Large intestine (tissue), 3 donors: ENCODE measurements at regions not wholly inside any gene's neighbourhood (a gene's known extent, or its start where the extent isn't known, plus 50 kb on each side); places are given as distances from the start of the nearest gene placed in this dataset.
"Not testable (repeated sequence)": the region's sequence is repeated elsewhere in the genome, so short reads cannot be mapped to it uniquely, and the experiment has no call there.

Experiments used
- DNase-seq, 2 donors: peaks; one replicate each; pipeline versions ENCODE4 v3.0.0 to v3.0.0-alpha.2; 2013
- H3K27ac ChIP-seq: one replicate; pipeline ENCODE4 v1.5.1; 2013; ENCODE audit warnings: low read length
- H3K27me3 ChIP-seq: 2 replicates; pipeline ENCODE4 v1.6.1; 2013; ENCODE audit warnings: low read length; ENCODE audit not compliant: control insufficient read depth, insufficient read depth
- H3K36me3 ChIP-seq: 2 replicates; pipeline ENCODE4 v1.6.1; 2013; ENCODE audit warnings: low read length; ENCODE audit not compliant: control insufficient read depth, insufficient read depth
- H3K4me1 ChIP-seq: one replicate; pipeline ENCODE4 v1.6.1; 2013; ENCODE audit warnings: low read length; ENCODE audit not compliant: control insufficient read depth, insufficient read depth
- H3K4me3 ChIP-seq: one replicate; pipeline ENCODE4 v1.5.1; 2013; ENCODE audit warnings: low read length
- H3K9me3 ChIP-seq: one replicate; pipeline ENCODE4 v1.6.1; 2013; ENCODE audit warnings: mild to moderate bottlenecking, low read depth, low read length, moderate library complexity; ENCODE audit not compliant: control insufficient read depth
- WGBS: methylation state at CpG from one replicate; pipeline ENCODE4 v1.1.5; 2013; ENCODE audit warnings: low lambda C conversion rate; ENCODE audit not compliant: insufficient coverage; 5-methylcytosine and 5-hydroxymethylcytosine counted together

DNA sequence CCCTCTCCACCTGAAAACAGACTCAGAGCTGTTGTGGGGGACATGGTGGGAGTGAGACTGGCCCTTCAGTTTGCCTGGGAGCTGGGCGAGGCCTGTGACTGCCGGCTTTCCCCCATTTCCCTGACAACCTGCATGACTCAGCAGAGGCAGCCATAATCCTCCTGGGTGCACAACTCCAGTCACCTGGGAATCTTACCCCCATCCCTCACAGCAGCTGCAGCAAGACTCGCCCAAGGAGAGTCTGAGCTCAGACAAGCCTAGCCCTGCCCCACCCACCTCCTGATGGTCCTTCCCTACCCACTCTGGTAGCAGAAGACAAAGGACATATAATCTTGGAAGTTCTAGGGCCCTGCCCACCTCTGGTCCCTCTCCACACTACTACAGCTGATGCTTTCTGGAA lies 207.3 kb upstream of the ARID2 start:
- DNase-seq, result no peak
- Histone ChIP-seq H3K27ac (no peak overlapping the region), H3K4me3 (no peak overlapping the region), H3K27me3 (no peaks in the 10 kb centered on the region), H3K4me1 (no peaks in the 10 kb centered on the region), H3K9me3 (no peaks in the 10 kb centered on the region), H3K36me3 (no peaks in the 10 kb centered on the region)
- WGBS, result no CpG with 5 or more reads among the region's 3 CpGs

DNA sequence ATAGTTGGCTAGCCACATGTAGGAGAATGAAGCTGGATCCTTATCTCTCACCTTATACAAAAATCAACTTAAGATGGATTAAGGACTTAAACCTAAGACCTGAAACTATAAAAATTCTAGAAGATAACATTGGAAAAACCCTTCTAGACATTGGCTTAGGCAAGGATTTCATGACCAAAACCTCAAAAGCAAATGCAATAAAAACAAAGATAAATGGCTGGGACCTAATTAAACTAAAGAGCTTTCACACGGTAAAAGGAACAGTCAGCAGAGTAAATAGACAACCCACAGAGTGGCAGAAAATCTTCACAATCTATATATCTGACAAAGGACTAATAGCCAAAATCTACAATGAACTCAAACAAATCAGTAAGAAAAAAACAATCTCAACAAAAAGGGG lies 202.7 kb upstream of the ARID2 start:
- not testable (repeated sequence) for H3K4me1 ChIP-seq, H3K27me3 ChIP-seq, H3K36me3 ChIP-seq, H3K27ac ChIP-seq, H3K4me3 ChIP-seq, DNase-seq, H3K9me3 ChIP-seq
- 20% methylated on average over 1 of the region's 1 CpG for WGBS

DNA sequence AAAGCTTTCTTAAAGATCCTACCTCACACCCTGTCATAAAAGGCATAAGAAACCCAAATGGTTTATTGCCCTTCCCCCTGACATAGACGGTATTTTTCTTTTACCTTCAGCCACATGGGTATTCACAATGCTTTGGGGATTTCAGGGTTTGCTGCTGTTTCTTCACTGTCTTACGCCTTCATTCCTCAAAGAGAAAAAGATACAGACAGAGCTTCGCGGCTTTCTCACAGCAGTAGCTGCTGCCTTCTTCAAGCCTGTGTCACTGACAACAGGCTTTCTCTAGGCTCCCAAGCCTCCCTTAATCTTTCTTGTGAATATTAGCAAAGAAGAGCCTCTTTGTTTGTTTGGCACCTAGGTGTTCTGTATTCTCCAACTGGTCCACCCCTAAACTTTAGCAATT lies 197.4 kb upstream of the ARID2 start:
- H3K9me3 ChIP-seq, result no peaks in the 10 kb centered on the region
- H3K27me3 ChIP-seq, result no peaks in the 10 kb centered on the region
- H3K4me3 ChIP-seq, result no peak overlapping the region
- no peak overlapping the region for H3K27ac ChIP-seq
- no peaks in the 10 kb centered on the region for H3K4me1 ChIP-seq
- H3K36me3 ChIP-seq, result no peaks in the 10 kb centered on the region
- DNase-seq, result no peak
- WGBS, result 100% methylated on average over 1 of the region's 4 CpGs

DNA sequence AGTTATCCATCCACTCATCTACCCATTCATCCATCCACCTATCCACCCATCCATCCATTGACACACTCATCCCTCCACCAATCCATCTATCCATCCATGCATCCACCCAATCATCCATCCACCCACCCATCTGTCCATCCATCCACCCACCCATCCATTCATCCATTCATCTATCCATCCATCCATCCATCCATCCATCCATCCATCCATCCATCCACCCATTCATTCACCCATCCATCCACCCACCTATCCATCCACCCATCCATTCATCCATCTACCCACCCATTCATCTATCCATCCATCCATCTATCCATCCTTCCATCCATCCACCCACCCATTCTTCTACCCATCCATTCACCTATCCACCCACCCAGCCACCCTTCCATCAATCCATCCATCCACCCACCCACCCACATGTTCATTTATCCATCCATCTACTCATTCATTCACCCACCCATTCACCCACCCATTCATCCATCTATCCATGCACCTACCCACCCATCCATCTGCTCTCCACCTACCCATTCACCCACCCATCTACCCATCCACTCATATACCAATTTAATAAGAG lies 193.8 kb upstream of the ARID2 start:
- H3K4me1 ChIP-seq, result no peaks in the 10 kb centered on the region
- no peak overlapping the region for H3K27ac ChIP-seq
- H3K27me3 ChIP-seq, result no peaks in the 10 kb centered on the region
- H3K9me3 ChIP-seq, result no peaks in the 10 kb centered on the region
- no peaks in the 10 kb centered on the region for H3K36me3 ChIP-seq
- no peak for DNase-seq
- H3K4me3 ChIP-seq, result no peak overlapping the region

DNA sequence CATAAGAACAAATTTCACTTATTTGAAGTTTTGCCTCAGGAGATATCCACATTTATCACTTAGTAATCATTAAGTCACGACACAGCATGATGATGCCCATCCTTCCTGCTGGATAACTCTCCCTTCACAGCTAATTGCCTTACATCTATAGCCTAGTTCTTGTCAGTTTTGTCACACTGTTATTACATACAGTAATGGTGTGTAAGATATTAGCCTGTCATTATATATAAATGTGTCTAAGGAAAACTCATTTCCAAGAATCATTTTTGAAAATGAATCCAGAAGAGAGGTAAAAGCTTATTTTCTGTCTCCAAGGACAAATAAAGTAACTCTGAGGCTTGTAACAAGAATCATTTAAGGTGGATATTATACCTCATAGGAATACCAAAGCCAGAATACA lies 193.2 kb upstream of the ARID2 start:
- WGBS, result no CpG with 5 or more reads among the region's 1 CpG
- no peak for DNase-seq
- no peaks in the 10 kb centered on the region for H3K27me3 ChIP-seq

DNA sequence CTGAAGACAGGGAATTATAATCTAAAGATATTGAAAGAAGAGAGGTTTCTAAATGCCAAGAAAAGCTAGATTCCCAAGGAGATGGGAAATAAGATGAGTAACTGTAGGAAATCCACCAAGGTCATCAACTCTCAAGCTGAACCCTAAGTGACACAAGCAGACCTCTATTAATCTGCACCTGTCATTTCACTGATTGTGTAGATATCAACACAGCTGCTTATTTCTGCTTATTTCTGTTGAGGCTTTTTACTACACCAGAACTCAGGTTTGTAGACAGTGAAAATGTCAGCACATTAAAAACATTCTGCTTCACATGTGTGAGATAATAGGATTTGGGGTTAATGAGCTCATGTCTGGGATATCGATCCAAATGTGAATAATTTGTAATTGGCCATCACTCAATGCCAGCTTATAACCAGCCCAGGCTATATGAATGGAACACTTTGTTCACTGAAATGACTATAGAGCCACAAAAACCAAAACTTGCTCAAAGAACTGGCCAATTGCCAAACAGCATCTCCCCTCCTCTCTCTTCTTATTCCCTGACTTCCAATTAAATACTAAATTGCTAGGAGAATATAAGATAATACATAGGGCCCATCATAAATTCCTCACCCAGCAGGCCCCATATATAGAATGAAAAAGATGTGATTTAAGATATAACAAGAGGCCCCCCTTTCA lies 188.7 kb upstream of the ARID2 start:
- Histone ChIP-seq H3K4me1 (no peaks in the 10 kb centered on the region), H3K4me3 (no peak overlapping the region), H3K36me3 (no peaks in the 10 kb centered on the region), H3K27ac (no peak overlapping the region), H3K9me3 (no peaks in the 10 kb centered on the region), H3K27me3 (no peaks in the 10 kb centered on the region)
- DNase-seq, result no peak
- whole genome bisulfite sequencing, result no CpG with 5 or more reads among the region's 1 CpG

More for the DNA sequence above, 193.2 kb upstream of the ARID2 start:
- Histone ChIP-seq H3K36me3 (no peaks in the 10 kb centered on the region), H3K27ac (no peak overlapping the region), H3K4me1 (no peaks in the 10 kb centered on the region), H3K9me3 (no peaks in the 10 kb centered on the region), H3K4me3 (no peak overlapping the region)

DNA sequence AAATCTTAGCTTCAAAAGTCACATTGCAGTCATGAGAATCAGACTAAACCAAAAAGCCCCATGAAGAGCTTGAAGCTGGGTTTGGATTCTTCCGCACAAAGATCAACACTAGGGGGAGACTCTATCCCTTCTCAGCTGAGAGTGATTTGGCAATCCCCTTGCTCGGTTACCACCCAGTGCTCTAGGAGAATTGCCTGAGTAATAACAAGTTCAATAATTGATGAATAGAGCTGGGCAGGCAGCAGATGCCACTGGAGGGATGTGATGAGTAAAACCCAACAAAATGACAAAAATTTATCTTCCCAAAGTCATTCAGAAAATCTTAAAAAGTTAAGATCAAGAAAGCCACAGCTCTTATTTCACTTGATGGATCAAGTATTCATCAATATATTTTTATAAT lies 185.6 kb upstream of the ARID2 start:
- Histone ChIP-seq H3K4me1 (no peaks in the 10 kb centered on the region), H3K27ac (no peak overlapping the region), H3K4me3 (no peak overlapping the region), H3K36me3 (no peaks in the 10 kb centered on the region), H3K9me3 (no peaks in the 10 kb centered on the region), H3K27me3 (no peaks in the 10 kb centered on the region)
- WGBS, result no CpG with 5 or more reads among the region's 2 CpGs
- DNase-seq, result peak; percentile 29 to 53

DNA sequence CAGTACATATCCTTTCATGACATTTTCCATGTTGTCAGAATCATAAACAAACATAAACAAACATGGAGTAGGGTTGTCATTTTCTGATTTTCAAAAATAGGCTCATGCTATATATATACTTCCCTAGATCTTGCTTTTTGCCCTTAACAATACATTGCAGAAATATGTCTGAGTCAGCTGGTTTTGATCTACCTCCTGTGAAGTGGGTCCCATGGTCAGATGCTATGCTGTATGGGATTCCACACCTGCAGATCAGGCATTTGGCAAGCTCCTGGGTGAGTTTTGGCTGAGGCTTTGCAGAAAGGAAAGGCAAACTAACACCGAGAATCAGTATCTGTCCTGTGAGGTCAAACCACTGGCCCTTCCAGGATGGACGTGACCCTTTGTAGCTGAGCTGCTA lies 183.0 kb upstream of the ARID2 start:
- no CpG with 5 or more reads among the region's 2 CpGs for WGBS
- DNase-seq, result no peak
- H3K36me3 ChIP-seq, result no peaks in the 10 kb centered on the region
- H3K9me3 ChIP-seq, result no peaks in the 10 kb centered on the region
- H3K27me3 ChIP-seq, result no peaks in the 10 kb centered on the region
- no peaks in the 10 kb centered on the region for H3K4me1 ChIP-seq
- no peak overlapping the region for H3K4me3 ChIP-seq
- no peak overlapping the region for H3K27ac ChIP-seq

DNA sequence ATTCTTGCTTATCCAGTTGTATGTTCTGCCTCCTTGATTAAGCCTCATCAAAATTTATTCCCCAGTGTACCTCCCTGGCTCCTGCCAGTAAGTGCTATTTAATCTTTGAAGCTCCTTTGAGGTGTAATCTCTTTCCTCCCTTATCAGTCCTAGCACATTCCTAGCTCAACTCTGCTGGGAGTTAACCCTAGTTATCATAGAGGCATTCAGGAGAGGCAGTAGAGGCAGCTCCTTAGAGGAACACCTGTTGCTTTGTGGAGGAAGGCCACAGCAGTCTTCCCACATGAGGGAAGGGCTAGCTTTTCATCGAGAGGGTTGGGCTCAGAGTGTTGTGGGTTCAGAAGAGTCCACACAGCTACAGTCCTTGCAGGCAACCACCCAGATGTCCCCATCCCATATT lies 182.4 kb upstream of the ARID2 start:
- DNase-seq, result no peak
- H3K4me3 ChIP-seq, result no peak overlapping the region
- no CpG with 5 or more reads among the region's 1 CpG for WGBS

DNA sequence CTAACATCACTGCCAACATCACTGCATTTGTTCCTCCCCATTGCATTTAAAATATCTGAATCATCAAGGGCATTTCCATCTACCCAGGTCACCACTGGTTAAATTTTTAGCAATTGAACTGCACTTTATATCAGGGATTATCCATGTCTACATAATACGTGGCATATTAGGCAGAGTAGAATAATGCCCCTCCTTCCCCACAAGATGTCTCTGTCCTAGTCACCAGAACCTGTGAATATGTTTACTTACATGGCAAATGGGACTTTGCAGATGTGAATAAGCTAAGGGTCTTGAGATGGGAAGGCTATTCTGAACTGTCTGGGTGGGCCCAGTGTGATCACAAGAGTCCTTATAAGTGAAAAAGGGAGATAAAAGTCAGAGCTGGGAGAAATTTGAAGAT lies 181.7 kb upstream of the ARID2 start:
- no peaks in the 10 kb centered on the region for H3K9me3 ChIP-seq
- no peaks in the 10 kb centered on the region for H3K36me3 ChIP-seq
- H3K27ac ChIP-seq, result no peak overlapping the region
- WGBS, result no CpG with 5 or more reads among the region's 1 CpG
- no peaks in the 10 kb centered on the region for H3K4me1 ChIP-seq
- DNase-seq, result no peak
- no peaks in the 10 kb centered on the region for H3K27me3 ChIP-seq
- no peak overlapping the region for H3K4me3 ChIP-seq

More for the DNA sequence above, 182.4 kb upstream of the ARID2 start:
- H3K9me3 ChIP-seq, result no peaks in the 10 kb centered on the region
- H3K27ac ChIP-seq, result no peak overlapping the region
- no peaks in the 10 kb centered on the region for H3K27me3 ChIP-seq
- H3K4me1 ChIP-seq, result no peaks in the 10 kb centered on the region
- H3K36me3 ChIP-seq, result no peaks in the 10 kb centered on the region

DNA sequence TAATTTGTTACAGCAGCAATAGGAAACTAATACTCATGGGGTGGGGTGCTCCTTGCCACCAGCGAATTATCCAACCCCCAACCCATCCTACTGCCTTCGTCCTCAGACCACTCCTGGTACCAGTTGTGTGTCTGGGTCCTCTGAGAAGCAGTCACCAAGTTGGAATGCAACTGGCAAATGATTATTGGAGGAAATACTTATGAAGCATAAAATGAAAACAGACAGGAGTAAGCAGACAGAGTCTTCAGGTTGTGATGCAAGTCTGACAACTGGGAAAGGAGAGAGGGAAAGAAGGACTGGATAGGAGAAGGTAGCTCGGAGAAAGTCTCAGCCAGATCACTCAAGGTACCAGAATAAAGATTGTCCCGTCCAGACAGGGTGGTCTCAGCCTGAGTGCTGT lies 181.1 kb upstream of the ARID2 start:
- Histone ChIP-seq H3K27me3 (no peaks in the 10 kb centered on the region), H3K4me3 (no peak overlapping the region), H3K9me3 (no peaks in the 10 kb centered on the region), H3K4me1 (no peaks in the 10 kb centered on the region), H3K36me3 (no peaks in the 10 kb centered on the region), H3K27ac (no peak overlapping the region)
- no CpG with 5 or more reads among the region's 4 CpGs for WGBS
- DNase-seq, result no peak
